ENCODE measurements at regions not wholly inside any gene's neighbourhood (a gene's known extent, or its start where the extent isn't known, plus 50 kb on each side); places are given as distances from the start of the nearest gene placed in this dataset.

DNA sequence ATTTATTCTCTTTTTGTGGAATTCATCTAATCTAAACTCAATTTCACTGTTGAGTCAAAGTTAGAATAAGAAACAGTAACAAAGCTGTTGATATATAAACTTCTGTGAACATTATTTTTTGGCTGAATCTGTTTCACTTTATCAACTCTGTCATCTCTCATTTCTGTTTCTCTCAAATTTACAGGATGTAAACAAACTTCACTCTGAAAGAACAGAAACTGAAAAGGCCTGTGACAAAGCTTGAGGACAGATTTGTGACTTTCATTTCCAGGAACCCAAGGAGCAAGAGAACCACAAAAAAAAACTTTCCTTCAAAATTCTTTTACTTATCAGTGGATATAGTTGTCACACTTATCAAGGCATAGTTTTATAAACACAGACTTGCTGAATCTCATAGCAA is 447.9 kb upstream of the OPRM1 start:
- TF ChIP-seq, protein P1, sequence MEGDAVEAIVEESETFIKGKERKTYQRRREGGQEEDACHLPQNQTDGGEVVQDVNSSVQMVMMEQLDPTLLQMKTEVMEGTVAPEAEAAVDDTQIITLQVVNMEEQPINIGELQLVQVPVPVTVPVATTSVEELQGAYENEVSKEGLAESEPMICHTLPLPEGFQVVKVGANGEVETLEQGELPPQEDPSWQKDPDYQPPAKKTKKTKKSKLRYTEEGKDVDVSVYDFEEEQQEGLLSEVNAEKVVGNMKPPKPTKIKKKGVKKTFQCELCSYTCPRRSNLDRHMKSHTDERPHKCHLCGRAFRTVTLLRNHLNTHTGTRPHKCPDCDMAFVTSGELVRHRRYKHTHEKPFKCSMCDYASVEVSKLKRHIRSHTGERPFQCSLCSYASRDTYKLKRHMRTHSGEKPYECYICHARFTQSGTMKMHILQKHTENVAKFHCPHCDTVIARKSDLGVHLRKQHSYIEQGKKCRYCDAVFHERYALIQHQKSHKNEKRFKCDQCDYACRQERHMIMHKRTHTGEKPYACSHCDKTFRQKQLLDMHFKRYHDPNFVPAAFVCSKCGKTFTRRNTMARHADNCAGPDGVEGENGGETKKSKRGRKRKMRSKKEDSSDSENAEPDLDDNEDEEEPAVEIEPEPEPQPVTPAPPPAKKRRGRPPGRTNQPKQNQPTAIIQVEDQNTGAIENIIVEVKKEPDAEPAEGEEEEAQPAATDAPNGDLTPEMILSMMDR (IDR thresholded peaks at IDR 0.05 in 2 of 3, conservative IDR thresholded peaks at IDR 0.05 in 1 of 3; ENCODE audit: insufficient read depth in 2 of 3, low read depth in 1 of 3, low read length in 3 of 3), result no peak
- no peak for TF ChIP-seq SIN3A (IDR thresholded peaks at IDR 0.05; ENCODE audit: borderline replicate concordance in 2 of 2, control insufficient read depth in 1 of 2, low read depth in 2 of 2, low read length in 2 of 2)
- TF ChIP-seq EP300 (IDR thresholded peaks at IDR 0.05; ENCODE audit: low read length), result no peak
- TF ChIP-seq SMARCB1 (IDR thresholded peaks at IDR 0.05; ENCODE audit: insufficient read length, low read depth), result no peak
- TF ChIP-seq, protein P2, sequence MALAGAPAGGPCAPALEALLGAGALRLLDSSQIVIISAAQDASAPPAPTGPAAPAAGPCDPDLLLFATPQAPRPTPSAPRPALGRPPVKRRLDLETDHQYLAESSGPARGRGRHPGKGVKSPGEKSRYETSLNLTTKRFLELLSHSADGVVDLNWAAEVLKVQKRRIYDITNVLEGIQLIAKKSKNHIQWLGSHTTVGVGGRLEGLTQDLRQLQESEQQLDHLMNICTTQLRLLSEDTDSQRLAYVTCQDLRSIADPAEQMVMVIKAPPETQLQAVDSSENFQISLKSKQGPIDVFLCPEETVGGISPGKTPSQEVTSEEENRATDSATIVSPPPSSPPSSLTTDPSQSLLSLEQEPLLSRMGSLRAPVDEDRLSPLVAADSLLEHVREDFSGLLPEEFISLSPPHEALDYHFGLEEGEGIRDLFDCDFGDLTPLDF (CRISPR knock-in tag; IDR thresholded peaks at IDR 0.05), result no peak
- TF ChIP-seq EZH2 (IDR thresholded peaks at IDR 0.05; ENCODE audit: borderline replicate concordance, low read depth, low read length), result no peak
- TF ChIP-seq ZBED1 (IDR thresholded peaks at IDR 0.05), result no peak
- TF ChIP-seq, protein P3, sequence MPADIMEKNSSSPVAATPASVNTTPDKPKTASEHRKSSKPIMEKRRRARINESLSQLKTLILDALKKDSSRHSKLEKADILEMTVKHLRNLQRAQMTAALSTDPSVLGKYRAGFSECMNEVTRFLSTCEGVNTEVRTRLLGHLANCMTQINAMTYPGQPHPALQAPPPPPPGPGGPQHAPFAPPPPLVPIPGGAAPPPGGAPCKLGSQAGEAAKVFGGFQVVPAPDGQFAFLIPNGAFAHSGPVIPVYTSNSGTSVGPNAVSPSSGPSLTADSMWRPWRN (IDR thresholded peaks at IDR 0.05; ENCODE audit: low read depth), result no peak
- TF ChIP-seq, protein P4, sequence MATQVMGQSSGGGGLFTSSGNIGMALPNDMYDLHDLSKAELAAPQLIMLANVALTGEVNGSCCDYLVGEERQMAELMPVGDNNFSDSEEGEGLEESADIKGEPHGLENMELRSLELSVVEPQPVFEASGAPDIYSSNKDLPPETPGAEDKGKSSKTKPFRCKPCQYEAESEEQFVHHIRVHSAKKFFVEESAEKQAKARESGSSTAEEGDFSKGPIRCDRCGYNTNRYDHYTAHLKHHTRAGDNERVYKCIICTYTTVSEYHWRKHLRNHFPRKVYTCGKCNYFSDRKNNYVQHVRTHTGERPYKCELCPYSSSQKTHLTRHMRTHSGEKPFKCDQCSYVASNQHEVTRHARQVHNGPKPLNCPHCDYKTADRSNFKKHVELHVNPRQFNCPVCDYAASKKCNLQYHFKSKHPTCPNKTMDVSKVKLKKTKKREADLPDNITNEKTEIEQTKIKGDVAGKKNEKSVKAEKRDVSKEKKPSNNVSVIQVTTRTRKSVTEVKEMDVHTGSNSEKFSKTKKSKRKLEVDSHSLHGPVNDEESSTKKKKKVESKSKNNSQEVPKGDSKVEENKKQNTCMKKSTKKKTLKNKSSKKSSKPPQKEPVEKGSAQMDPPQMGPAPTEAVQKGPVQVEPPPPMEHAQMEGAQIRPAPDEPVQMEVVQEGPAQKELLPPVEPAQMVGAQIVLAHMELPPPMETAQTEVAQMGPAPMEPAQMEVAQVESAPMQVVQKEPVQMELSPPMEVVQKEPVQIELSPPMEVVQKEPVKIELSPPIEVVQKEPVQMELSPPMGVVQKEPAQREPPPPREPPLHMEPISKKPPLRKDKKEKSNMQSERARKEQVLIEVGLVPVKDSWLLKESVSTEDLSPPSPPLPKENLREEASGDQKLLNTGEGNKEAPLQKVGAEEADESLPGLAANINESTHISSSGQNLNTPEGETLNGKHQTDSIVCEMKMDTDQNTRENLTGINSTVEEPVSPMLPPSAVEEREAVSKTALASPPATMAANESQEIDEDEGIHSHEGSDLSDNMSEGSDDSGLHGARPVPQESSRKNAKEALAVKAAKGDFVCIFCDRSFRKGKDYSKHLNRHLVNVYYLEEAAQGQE (IDR thresholded peaks at IDR 0.05; ENCODE audit: borderline replicate concordance), result no peak
- TF ChIP-seq, protein P4 (CRISPR knock-in tag; IDR thresholded peaks at IDR 0.05; ENCODE audit: low read depth), result no peak
- TF ChIP-seq, protein P5, sequence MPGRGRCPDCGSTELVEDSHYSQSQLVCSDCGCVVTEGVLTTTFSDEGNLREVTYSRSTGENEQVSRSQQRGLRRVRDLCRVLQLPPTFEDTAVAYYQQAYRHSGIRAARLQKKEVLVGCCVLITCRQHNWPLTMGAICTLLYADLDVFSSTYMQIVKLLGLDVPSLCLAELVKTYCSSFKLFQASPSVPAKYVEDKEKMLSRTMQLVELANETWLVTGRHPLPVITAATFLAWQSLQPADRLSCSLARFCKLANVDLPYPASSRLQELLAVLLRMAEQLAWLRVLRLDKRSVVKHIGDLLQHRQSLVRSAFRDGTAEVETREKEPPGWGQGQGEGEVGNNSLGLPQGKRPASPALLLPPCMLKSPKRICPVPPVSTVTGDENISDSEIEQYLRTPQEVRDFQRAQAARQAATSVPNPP (IDR thresholded peaks at IDR 0.05; ENCODE audit: borderline replicate concordance, insufficient read depth, insufficient read length), result no peak
- TF ChIP-seq, protein P6, sequence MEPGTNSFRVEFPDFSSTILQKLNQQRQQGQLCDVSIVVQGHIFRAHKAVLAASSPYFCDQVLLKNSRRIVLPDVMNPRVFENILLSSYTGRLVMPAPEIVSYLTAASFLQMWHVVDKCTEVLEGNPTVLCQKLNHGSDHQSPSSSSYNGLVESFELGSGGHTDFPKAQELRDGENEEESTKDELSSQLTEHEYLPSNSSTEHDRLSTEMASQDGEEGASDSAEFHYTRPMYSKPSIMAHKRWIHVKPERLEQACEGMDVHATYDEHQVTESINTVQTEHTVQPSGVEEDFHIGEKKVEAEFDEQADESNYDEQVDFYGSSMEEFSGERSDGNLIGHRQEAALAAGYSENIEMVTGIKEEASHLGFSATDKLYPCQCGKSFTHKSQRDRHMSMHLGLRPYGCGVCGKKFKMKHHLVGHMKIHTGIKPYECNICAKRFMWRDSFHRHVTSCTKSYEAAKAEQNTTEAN (CRISPR knock-in tag; IDR thresholded peaks at IDR 0.05), result no peak
